Upper lobe of left lung (tissue), 6 donors: ENCODE measurements at regions not wholly inside any gene's neighbourhood (a gene's known extent, or its start where the extent isn't known, plus 50 kb on each side); places are given as distances from the start of the nearest gene placed in this dataset.
A peak's percentile ranks its signal among the peaks of the same experiment; 100 is the strongest.

Source experiments
- ATAC-seq, 2 donors: fragments of 200-7000 bp; cut with Tn5 transposase; one replicate each; pipeline ENCODE4 v1.9.1; 2022; ENCODE audit warnings: mild to moderate bottlenecking in 2 of 2, moderate library complexity in 2 of 2; ENCODE audit not compliant: low FRiP score in 2 of 2
- DNase-seq, 2 donors: peaks; one replicate each; pipeline ENCODE4 v3.0.0-alpha.2; 2019 to 2020
- H3K27ac ChIP-seq, 4 donors: fragments of 200-600 bp; sonication (generic); one replicate each; pipeline ENCODE4 v1.5.1; 2016 to 2019
- H3K27me3 ChIP-seq, 4 donors: fragments of 200-600 bp; sonication (generic); one replicate each; pipeline ENCODE4 v1.5.1; 2017 to 2019
- H3K36me3 ChIP-seq, 4 donors: fragments of 200-600 bp; sonication (generic); one replicate each; pipeline ENCODE4 v1.5.1; 2016 to 2019
- H3K4me1 ChIP-seq, 4 donors: fragments of 200-600 bp; sonication (generic); one replicate each; pipeline ENCODE4 v1.5.1; 2018 to 2019
- H3K4me3 ChIP-seq, 4 donors: fragments of 200-600 bp; sonication (generic); one replicate each; pipeline ENCODE4 v1.5.1; 2017 to 2019; ENCODE audit warnings: mild to moderate bottlenecking in 2 of 4, moderate library complexity in 1 of 4
- H3K9me3 ChIP-seq, 4 donors: fragments of 200-600 bp; sonication (generic); one replicate each; pipeline ENCODE4 v1.5.1; 2018 to 2019
- CTCF ChIP-seq, 6 experiments: fragments of 450-650 bp in 4 of 6; fragments of 200-600 bp in 2 of 6; sonication (generic) in 2 of 6; IDR thresholded peaks; one replicate each; pipeline ENCODE4 v1.5.1; 2016 to 2019; ENCODE audit warnings: antibody characterized with exemption in 6 of 6
- EP300 ChIP-seq, 4 donors: sonication (generic); formaldehyde crosslinking; IDR thresholded peaks; one replicate each; pipeline ENCODE4 v1.5.1; 2017; ENCODE audit warnings: antibody characterized with exemption in 4 of 4, control low read depth in 2 of 4
- POLR2A ChIP-seq, 4 donors: fragments of 450-650 bp; IDR thresholded peaks; one replicate each; pipeline ENCODE4 v1.5.1; 2016 to 2017; ENCODE audit warnings: antibody characterized with exemption in 4 of 4, mild to moderate bottlenecking in 2 of 4
- POLR2AphosphoS5 ChIP-seq, 2 donors: sonication (generic); formaldehyde crosslinking; IDR thresholded peaks; one replicate each; pipeline ENCODE4 v1.5.1; 2017; ENCODE audit warnings: antibody characterized with exemption in 2 of 2
- WGBS, 2 donors: methylation state at CpG; one replicate each; pipeline ENCODE4 v1.1.5; 2017 to 2018; 5-methylcytosine and 5-hydroxymethylcytosine counted together
- donor health status: DM: no; HTN: no; CAD: no; lungs with moderate emphysema.
- donor health status: DM: no; HTN: yes; CAD: no; lungs with severe emphysema.

- Histone ChIP-seq H3K27me3 (no peaks in the 10 kb centered on the region), H3K36me3 (no peaks in the 10 kb centered on the region), H3K4me1 (no peaks in the 10 kb centered on the region), H3K4me3 (no peak overlapping the region), H3K9me3 (no peaks in the 10 kb centered on the region), H3K27ac (no peak overlapping the region)
- no peak for TF ChIP-seq POLR2AphosphoS5 (IDR thresholded peaks at IDR 0.05)
- no peak for TF ChIP-seq POLR2A (IDR thresholded peaks at IDR 0.05)
- TF ChIP-seq CTCF (IDR thresholded peaks at IDR 0.05), result no peak
- no peak for TF ChIP-seq EP300 (IDR thresholded peaks at IDR 0.05)
- WGBS, 2 donors, result 31 to 34% methylated on average over 2 of the region's 2 CpGs
- DNase-seq, result no peak
- no peak for ATAC-seq
Measured at GRCh38 chr4:154088741-154089140, 299.9 kb upstream of the SFRP2 start.

GRCh38 chr4:154086247-154086646 is 297.4 kb upstream of the SFRP2 start:
- TF ChIP-seq POLR2AphosphoS5 (IDR thresholded peaks at IDR 0.05) (no peak), EP300 (IDR thresholded peaks at IDR 0.05) (no peak), POLR2A (IDR thresholded peaks at IDR 0.05) (no peak), CTCF (IDR thresholded peaks at IDR 0.05) (no peak)
- H3K9me3 ChIP-seq, result no peaks in the 10 kb centered on the region
- H3K36me3 ChIP-seq, result no peaks in the 10 kb centered on the region
- no peaks in the 10 kb centered on the region for H3K4me1 ChIP-seq
- no peak overlapping the region for H3K27ac ChIP-seq
- ATAC-seq, result no peak
- no peak for DNase-seq
- H3K4me3 ChIP-seq, result no peak overlapping the region
- WGBS, 2 donors, result 28 to 46% methylated on average over 3 of the region's 3 CpGs
- no peaks in the 10 kb centered on the region for H3K27me3 ChIP-seq

GRCh38 chr4:154084864-154085263 is 296.0 kb upstream of the SFRP2 start:
- Histone ChIP-seq H3K27me3 (no peaks in the 10 kb centered on the region), H3K27ac (no peak overlapping the region), H3K4me3 (no peak overlapping the region), H3K36me3 (no peaks in the 10 kb centered on the region), H3K4me1 (no peaks in the 10 kb centered on the region), H3K9me3 (no peaks in the 10 kb centered on the region)
- TF ChIP-seq POLR2AphosphoS5 (IDR thresholded peaks at IDR 0.05) (no peak), EP300 (IDR thresholded peaks at IDR 0.05) (no peak), POLR2A (IDR thresholded peaks at IDR 0.05) (no peak), CTCF (IDR thresholded peaks at IDR 0.05) (no peak)
- 70 to 92% methylated on average over 1 of the region's 1 CpG for WGBS, 2 donors
- ATAC-seq (no peak), DNase-seq (no peak)

GRCh38 chr4:154082760-154083535 is 294.1 kb upstream of the SFRP2 start:
- no peaks in the 10 kb centered on the region for H3K36me3 ChIP-seq
- no peaks in the 10 kb centered on the region for H3K4me1 ChIP-seq
- H3K27ac ChIP-seq, result no peak overlapping the region
- no peaks in the 10 kb centered on the region for H3K27me3 ChIP-seq
- 83 to 85% methylated on average over 4 to 5 of the region's 5 CpGs for WGBS, 2 donors
- DNase-seq (no peak), ATAC-seq (peak in 1 of 2 donors; percentile 44)
- no peaks in the 10 kb centered on the region for H3K9me3 ChIP-seq
- no peak for TF ChIP-seq EP300 (IDR thresholded peaks at IDR 0.05)
- TF ChIP-seq POLR2A (IDR thresholded peaks at IDR 0.05), result no peak
- no peak for TF ChIP-seq CTCF (IDR thresholded peaks at IDR 0.05)
- no peak for TF ChIP-seq POLR2AphosphoS5 (IDR thresholded peaks at IDR 0.05)
- no peak overlapping the region for H3K4me3 ChIP-seq

- no peak for ATAC-seq
- H3K4me1 ChIP-seq, result no peaks in the 10 kb centered on the region
- 80 to 82% methylated on average over 2 of the region's 2 CpGs for WGBS, 2 donors
- H3K4me3 ChIP-seq, result no peak overlapping the region
- DNase-seq, result no peak
- H3K27me3 ChIP-seq, result no peaks in the 10 kb centered on the region
- no peaks in the 10 kb centered on the region for H3K9me3 ChIP-seq
- H3K27ac ChIP-seq, result no peak overlapping the region
- H3K36me3 ChIP-seq, result no peaks in the 10 kb centered on the region
- no peak for TF ChIP-seq POLR2AphosphoS5 (IDR thresholded peaks at IDR 0.05)
- TF ChIP-seq POLR2A (IDR thresholded peaks at IDR 0.05), result no peak
- no peak for TF ChIP-seq CTCF (IDR thresholded peaks at IDR 0.05)
- TF ChIP-seq EP300 (IDR thresholded peaks at IDR 0.05), result no peak
Measured at GRCh38 chr4:154081391-154081790, 292.5 kb upstream of the SFRP2 start.
